Renal cortex interstitium (tissue), 11 donors: ENCODE measurements at regions not wholly inside any gene's neighbourhood (a gene's known extent, or its start where the extent isn't known, plus 50 kb on each side); places are given as distances from the start of the nearest gene placed in this dataset.
"Not testable (repeated sequence)": the region's sequence is repeated elsewhere in the genome, so short reads cannot be mapped to it uniquely, and the experiment has no call there.

Experiments
- DNase-seq, 11 donors: peaks; one replicate each; pipeline ENCODE4 v3.0.0-alpha.2; 2013; ENCODE audit warnings: low read depth in 9 of 11, low spot score in 4 of 11; ENCODE audit errors: extremely low read depth in 1 of 11

GRCh38 chr7:80307227-80307856, 172.7 kb downstream of the GNAI1 start:
- no peak for DNase-seq

GRCh38 chr7:80303315-80303714, 168.7 kb downstream of the GNAI1 start:
- no peak for DNase-seq

- DNase-seq: no peak
Observed at GRCh38 chr7:80302636-80303035, 168.0 kb downstream of the GNAI1 start.

- DNase-seq: no peak
Observed at GRCh38 chr7:80302078-80302477, 167.4 kb downstream of the GNAI1 start.

GRCh38 chr7:80298201-80298600, 163.6 kb downstream of the GNAI1 start:
- no peak for DNase-seq

- no peak for DNase-seq
Observed at GRCh38 chr7:80294346-80294745, 159.7 kb downstream of the GNAI1 start.

GRCh38 chr7:80292634-80293033, 158.0 kb downstream of the GNAI1 start:
- DNase-seq: not testable (repeated sequence)

GRCh38 chr7:80288175-80289122, 153.8 kb downstream of the GNAI1 start:
- no peak for DNase-seq

GRCh38 chr7:80287400-80288174, 153.0 kb downstream of the GNAI1 start:
- DNase-seq: no peak

GRCh38 chr7:80286611-80287010, 152.0 kb downstream of the GNAI1 start:
- no peak for DNase-seq

- no peak for DNase-seq
Observed at GRCh38 chr7:80284855-80285254, 150.2 kb downstream of the GNAI1 start.

- peak in 3 of 11 donors; percentile 19 to 31 (median 24) for DNase-seq
Observed at GRCh38 chr7:80279760-80280159, 145.1 kb downstream of the GNAI1 start.

GRCh38 chr7:80278737-80279136, 144.1 kb downstream of the GNAI1 start:
- DNase-seq: no peak

GRCh38 chr7:80277434-80278427, 143.1 kb downstream of the GNAI1 start:
- DNase-seq: peak in 8 of 11 donors; percentile 18 to 57 (median 42)
